ENCODE measurements at regions not wholly inside any gene's neighbourhood (a gene's known extent, or its start where the extent isn't known, plus 50 kb on each side); places are given as distances from the start of the nearest gene placed in this dataset.
A peak's percentile ranks its signal among the peaks of the same experiment; 100 is the strongest.

DNA sequence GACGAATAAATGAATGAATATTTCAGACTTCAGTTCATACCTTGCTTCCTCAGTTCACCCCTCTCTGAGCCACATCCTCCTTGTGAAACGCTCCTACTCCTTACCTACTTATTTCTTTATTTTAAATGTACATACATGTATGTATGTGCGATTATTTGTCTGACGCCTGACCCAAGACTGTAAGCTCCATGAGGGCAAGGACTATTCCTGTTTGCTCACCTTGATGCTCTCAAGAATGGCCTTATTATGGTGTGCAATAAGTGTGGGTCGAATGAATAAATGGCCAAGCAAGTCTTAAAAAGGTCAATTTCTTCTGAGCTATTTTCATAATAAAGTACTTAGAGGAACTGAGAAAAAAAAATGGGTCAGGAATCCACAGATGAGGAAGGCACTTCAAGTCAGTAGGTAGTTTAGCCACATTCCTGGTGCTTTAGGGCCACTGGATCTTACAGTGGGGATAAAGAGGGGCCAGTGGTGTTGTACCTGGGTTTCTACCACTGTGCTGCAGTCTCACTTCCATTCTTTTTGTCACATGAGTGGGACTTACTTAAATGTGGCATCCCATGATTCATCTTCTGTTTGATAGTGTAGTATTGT lies 74.7 kb downstream of the SDC1 start:
- no peak for DNase-seq

DNA sequence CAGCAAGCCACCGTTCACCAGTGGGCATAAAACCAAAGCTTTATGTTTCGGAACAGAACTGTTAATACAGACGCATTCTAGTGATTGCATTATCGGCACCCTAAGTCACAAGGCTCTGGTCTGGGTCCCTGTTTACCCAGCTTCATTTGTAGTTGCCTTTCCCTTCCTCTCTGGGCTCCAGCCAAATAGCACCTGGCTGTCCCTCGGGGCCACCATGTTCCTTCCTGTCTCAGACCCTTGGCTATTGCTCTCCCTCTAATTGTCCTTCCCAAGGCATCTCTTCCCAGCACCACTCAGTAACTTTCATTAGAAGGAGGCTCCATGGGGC lies 75.3 kb downstream of the SDC1 start:
- no peak for DNase-seq

DNA sequence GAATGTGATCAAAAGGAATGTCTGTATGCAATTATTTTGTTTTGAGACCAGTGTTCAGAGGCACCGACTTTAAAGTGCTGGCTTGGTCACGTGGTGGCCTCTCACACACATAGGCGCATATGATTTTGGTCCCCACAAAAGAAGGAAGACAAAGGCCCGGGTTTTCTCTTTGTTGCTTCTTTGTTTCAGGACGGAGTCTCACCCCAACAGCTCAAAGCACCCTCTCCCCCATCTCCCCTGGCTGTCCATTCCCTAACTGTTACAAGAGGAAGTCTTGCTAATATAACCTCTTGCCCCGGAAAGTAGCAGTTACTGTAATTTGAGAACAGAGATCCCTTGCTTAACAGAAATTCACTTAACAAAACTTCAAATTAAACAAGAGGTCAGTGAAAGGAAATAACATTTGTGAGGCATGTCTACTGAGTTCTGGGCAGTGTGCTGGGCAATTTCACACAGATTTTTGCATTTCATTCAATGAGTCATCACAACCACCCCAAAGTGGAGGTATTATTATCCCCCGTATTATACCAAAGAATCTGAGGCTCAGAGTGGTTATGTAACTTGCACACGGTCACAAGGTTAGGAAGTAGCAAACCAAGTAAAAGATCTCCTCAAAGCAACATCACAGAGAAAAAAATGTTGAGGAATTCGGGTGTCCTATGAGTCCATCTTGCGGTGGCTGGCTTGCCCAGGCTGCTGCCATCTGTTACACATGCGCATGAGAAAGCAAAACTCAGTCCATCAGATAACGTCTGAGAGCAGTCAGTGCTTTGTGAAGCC lies 75.8 kb downstream of the SDC1 start:
- DNase-seq = no peak

DNA sequence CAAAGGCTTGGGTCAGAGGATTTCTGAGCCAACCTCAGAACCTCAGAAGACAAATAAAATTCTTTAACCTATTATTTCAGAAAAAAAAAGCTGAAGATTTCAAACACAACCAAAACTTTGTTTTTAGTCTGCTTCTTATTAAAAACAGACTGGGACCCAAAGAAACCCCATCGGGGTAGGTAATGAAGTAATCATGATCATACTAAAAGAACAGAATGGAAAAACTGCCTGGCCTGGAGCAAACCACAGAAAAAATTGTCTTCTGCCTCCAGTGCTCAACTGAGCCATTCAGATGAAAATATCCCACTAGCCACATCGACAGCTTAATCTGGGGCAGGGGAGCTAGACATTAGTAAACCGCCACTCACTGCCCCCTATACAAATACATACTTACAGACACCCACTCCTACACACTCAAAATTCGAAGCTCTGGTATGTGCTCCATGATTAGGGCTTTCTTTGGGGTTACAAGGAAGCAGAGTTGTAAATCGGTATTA lies 76.5 kb downstream of the SDC1 start:
- no peak for DNase-seq

DNA sequence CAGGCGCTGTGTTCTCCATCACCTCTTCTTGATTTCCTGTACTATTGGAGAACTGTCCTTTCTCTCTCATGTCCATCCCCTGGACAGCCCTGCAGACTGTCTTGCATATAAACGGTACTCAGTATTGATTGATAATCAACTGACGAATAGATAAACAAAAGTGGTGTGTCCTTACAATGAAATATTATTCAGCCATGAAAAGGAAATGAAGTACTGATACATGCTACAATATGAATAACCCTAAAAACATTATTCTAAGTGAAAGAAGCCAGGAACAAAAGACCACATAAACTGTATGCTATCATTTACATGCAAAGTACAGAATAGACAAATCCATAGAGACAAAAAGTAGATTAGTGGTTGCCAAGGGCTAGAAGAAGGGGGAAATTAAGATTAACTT lies 77.6 kb downstream of the SDC1 start:
- no peak for DNase-seq

DNA sequence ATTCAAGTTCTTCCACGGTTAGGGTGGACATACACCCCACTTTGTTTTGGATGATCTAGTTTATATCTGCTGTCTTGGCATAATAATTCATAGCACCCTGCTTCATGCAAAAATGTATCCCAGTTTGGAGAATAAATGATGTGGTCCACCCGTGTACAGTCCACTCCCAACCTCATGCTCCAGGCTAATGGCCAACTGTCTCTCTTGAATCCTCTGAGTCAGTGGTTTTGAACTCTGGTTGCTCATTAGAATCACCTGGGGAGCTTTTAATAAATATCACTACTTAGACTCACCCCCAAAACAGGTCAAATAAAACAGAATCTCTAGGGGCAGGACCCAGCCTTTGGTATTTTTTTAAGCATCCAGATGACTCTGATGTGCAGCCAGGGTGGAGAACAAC lies 78.5 kb downstream of the SDC1 start:
- no peak for DNase-seq

DNA sequence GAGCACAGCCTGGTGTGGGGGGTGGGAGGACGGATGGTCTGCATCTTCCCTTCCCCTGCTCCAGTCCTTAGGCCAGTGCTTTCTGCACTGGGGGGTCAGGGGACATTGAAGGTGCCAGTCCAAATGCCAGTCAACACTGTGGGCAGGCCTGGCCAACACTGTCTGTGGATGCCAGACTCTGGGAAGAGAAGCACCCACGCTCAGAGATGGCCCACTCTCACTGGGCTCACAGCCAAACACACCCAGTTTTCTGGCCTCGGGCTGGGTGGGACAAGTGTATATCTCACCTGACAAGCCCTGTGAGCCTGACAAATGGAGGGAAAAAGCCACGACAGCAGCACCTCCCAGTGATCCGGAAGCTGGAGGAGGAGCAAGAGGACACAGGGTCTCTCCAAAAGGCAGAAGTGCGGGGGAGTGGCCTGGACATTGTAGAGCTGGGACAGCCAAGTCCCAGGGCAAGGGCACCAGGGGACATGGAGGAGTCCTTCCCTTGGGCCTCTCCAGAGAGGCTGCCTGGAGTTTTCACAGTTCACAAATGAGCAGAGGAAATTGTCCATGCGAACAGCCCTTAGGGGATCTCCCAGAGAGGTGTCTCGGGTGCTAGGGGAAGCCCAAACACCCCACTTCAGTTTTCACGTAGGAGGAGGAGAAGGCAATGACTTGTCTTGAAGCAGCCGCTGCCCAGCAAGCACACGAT lies 79.3 kb downstream of the SDC1 start:
- DNase-seq = no peak

DNA sequence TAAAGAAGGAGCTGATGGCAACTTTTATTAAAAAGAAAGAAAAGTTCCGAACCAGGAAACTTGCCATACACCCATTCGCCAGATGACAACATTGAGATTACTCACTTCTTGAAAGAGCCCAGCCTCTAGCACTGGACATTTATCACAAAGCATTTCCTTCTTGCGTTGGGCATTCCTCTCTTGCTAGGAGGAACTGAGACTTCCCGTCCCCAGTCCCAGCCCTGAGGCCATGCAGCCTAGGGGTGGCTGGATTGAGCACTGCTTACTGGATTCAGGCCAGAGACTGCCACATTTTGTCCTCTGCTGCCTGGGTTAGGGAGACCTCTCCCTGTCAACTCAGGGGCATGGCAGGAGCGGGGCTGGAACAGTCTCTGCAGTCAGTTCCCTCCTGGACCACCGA lies 80.1 kb downstream of the SDC1 start:
- DNase-seq = no peak

DNA sequence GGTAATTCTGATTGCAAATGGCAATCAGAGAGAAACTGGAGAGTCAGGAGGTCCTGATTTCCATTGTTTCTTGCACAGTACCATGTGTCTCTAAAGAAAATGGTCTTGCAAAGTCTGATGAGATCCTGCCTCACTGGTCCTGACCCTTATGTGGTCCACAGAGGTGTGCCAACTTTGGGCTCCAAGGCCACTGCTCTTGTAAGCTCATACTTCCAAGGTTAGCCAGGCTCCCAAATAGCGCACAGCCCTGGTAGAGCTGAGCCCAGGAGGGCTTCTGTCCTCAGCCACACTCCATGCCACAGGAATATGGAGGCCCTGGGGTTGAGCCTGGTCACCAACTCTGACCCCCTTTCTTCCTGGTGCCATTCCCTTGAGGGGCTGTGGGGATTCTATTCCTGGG lies 80.7 kb downstream of the SDC1 start:
- DNase-seq = no peak

DNA sequence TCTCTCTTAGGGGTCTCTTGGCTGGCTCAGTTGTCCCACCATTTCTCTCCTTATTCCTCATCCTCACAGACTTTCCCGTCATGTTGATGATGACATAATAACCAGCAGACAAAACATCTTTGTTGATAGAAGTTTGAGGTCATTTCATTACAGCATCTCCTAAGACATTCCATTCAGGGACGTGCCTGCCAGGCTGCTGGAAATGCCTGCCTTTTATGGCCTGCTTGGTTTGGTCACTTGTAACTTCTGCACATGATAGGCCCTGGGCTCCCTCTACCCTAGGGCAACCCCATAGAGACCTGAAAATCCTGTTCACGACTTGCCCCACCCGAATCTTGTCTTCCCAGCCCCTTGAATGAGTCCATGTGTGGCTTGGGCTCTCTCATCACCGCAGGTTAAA lies 81.7 kb downstream of the SDC1 start:
- DNase-seq = no peak

DNA sequence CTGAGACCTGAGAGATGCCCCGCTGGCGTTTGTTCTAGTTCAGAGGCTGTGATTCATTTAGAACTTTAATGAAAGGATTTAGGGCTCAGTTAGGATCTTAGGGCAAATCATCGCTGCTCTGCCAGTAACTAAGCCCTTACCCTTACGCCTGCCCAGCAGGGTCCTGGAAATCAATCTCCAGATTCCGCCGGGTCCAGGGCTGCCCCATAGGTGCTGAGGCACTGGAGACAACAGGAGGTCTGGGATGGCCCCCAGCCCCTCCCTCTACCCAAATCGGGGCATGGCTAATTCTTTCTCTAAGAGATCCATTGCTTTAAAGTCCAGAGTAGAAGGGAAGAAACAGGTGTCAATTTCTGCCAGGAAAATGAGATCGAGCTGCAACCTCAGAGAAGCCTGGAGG lies 83.1 kb downstream of the SDC1 start:
- no peak for DNase-seq

DNA sequence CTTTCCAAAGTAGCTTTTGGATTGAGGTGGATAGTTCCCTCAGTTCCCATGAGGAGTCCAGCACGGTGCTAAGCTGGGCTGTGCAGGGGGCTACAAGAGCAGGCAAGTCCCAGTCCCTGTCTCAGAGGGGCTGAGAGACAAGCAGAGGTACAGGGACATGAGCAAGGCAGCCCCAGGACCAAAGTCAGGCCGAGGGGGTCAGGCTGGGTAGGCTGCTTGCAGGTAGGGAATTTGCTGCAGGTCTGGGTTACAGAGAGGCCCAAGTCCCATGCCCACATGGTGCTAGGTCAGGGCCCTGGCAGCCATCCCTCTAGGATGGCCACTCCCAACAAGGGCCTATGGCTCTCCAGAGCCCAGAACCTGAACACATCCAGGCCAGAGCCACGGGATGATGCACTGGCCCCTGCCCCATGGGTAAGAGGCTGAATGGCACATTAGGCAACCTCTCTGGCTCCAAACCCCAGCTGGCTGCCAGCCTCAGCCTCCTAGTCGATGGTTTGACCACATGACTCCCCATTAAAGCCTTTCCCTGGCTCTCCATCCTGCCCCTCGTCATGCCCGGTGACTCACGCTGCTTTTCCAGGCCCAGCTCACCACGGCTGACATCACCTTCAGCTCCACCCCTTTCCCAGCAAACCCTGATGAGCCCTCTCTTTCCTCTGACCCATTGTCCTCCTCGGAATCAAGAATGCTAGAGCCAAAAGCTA lies 83.7 kb downstream of the SDC1 start:
- no peak for DNase-seq

DNA sequence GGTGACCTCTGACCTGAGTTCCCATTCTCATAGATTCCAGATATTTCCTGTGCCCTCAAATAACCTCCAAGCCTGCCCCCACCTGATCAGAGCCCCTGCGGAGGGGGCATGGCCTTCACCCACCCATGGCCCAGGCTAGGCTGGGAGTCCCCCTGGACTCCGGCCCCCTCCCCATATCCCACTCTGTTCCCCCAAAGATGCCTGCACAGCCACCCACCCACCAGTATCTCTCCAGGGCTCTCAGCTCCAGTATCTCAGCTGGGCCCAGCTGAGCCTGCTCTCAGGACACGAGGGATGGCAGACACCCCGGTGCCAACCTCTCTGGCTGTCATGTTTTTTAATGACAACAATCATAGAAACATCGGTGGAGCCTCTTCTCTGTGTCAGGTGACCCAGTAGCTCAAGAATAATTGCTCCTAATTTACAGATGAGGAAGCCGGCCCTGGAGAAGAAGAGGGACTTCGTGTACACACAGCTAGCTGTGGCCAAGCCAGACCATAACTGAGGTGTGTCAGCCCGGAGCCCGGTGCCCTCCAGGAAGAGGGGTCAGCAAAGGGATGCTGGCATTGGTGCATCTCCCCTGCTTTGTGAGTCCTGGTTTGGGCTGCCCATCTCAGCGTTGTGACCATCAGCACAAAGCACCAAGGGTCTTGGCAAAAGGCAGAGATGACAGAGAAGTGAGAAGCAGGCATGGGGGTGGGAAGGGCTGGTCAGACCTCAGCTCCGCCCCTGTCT lies 84.4 kb downstream of the SDC1 start:
- DNase-seq = no peak

DNA sequence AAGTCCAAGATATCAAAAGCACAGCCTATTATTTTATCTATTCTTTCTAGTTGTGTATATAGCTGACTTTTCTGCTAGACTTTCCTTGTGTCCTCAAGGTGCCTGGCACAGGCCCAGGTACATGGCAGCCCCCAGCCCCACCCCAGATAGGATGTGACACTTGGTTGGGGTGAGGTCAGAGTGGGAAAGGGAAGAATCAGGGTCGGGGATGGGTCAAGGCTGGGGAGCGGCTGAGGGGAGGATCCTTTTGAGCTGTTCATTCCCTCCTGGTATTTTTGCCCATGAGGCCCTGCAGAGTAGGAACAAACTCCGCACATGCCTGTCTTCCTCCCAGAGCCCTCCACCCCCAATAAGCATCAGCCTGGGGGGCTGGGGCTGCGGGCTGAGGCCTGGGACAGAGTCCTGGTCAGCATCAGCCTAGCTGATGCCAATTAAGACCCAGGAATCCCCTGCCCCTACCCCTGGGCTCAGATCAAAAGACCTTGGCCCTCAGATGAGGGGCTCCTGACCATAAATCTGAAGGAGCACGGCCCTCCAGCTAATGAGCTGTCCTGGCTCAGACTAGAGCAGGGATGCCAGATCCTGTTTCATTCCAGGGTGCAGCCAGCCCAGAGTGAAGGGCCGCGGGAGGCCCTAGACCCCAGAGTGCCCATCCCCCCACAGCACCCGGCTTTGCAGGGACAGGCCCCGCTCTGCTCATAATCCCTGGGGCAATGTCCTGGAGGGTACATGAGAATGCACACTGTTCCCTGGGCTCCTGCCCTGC lies 85.3 kb downstream of the SDC1 start:
- DNase-seq = no peak

DNA sequence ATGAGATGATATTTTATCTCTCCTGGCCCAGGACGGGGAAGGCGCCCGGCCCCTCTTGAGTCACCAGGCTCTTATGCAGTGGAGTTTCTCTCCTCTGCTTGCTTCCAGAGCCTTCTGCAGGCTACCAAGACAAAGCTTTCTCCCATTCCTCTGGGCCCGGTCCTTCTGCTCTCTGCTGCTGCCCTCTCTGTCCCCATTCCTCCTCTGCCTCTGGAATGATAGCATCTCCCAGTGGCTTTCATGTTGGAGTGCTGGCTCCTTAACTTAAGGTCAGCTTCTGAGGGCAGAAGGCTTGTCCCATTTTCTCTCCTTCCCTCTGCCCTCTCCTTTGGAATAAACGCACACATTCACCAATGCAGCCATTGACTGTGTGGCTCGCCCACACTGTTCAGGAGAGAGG lies 86.2 kb downstream of the SDC1 start:
- no peak for DNase-seq

DNA sequence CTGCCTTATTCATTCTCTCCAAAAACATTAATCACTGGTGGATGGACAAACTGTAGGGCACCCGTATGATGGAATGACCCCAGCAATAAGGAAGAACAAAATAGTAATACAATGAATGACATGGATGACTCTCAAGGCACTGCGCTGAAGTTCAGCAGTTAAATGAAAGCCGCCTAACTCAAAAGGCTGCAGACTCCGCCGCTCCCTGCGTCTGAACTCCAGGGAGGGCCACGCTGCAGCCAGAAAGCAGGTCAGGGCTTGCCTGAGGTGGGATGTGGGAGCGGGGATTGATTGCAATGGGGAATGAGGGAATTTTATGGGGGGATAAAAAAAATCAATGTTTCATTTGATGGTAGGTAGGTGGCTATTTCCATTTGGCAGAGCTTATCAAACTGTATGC lies 86.5 kb upstream of the LAPTM4A start:
- no peak for DNase-seq

DNA sequence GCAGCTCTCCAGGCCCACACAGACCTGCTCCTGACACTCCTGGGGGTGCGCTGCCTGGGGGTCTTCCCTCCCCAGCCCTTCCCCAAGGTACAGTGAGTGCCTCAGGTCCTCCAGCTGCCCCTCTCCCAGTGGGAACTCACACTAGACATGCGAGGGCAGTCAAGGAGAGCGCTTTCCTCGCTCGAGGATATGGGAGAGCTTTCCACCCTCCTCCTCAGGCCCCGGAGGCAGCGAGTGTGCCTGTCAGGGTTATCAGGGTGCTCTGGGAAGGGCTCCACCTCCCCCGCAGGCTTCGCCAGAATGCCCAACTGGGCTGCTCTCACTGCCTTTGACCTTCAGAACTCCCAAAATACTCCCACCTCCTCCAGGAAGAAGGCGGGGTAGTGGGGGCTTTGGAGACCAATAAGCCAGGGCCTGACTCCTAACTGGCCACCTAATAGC lies 85.7 kb upstream of the LAPTM4A start:
- no peak for DNase-seq

DNA sequence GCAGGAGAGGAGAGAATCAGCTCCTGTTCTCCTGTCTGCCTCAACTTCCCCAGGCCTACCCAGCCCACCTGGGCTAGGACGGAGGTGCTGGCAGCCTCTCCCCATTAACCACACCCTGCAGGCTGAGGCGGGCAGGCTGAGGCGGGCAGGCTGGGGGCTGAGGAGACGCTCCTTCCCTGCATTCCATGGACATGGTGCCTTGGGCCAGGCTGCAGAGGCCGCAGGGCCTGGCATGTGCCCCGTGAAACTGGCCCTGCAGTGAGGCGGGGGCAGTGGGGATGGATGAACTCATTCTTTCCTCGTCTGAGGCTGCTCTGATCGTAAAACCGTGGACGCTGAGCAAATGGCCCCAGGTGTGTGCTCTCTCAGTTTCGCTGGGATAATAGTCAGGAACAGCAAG lies 84.7 kb upstream of the LAPTM4A start:
- DNase-seq = no peak

DNA sequence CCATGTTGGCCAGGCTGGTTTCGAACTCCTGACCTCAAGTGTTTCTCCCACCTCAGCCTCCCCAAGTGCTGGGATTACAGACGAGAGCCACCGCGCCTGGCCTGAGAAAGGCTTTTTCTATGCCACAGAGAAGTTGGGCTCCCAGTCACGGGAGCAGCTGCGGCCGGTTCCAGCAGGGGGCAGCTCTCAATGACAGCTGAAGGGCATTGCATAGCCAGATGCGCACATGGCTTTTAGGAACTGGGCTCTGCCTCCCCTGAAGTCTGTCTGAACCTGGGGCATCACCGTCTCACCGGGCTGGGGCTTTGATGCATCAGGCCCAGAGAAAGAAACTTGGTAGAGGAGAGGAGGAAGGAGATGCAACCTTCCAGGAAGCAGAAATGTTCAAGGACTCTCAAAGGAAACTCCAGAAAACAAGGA lies 84.2 kb upstream of the LAPTM4A start:
- peak; percentile 67 for DNase-seq

DNA sequence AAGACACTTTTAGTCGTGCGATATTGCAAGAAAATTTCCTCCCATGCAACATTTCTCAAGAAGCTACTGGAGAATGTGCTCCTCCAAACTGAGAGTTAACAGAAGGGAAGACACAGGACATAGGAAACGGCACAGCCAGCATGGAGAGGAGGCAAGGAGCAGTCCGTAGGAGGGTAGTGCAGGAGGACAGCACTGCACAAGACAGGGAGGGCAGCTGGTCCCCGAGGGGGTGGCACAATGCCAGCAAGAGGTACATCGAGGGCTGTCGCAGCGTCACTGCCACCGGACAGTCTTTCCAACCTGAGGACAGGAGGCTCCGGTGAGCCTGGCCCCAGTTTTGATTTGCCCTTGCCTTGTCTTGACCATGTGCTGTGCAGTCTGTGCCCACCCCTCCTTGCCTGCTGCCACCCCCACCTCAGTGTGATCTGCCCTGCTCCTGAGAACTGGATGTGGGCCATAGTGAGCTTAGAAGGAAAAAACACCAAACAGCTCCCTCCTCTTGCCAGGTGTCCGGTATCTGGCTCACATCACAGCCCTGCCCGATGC lies 81.6 kb upstream of the LAPTM4A start:
- no peak for DNase-seq

DNA sequence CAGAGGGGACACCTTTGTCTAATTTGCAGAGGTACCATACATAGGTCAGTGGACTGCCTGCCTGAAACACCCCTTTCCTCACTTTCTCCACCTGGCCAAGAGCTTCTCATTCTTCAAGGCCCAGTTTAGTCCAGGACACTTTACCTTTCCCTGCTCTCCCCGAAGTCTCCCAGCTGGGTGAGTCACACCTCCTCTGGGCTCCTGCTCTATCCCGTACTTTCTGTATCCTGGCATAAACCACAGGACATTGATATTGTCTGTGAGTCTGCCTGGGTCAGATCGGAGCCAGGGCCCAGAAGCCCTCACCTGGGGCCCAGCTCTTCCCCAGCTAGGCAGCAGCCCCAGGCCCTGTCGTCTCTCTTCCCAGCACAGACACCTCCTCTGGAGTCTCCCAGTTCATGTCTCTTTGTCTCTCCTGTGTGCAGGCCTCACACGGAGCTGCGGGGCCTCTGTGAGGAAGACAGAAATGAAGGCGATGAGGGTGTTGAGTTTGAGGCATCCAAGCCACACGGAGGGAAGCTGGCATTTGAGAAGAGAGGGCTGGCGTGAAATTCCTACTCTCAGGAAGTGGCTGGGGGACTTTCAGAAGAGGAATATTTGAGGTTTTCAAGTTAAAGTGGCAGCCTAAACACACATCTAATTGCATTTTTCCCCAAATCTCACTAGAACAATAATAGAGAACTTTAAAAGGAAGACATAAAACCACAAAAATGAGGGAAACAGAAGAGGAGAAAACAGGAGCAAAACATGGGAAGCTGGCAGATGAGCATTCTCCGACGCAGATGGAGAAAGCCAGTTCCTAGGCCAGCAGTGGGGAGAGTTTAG lies 79.6 kb upstream of the LAPTM4A start:
- no peak for DNase-seq
